ENCODE measurements at regions not wholly inside any gene's neighbourhood (a gene's known extent, or its start where the extent isn't known, plus 50 kb on each side); places are given as distances from the start of the nearest gene placed in this dataset.

- H2BK15ac ChIP-seq (ENCODE audit: low read depth, low read length): no peak overlapping the region
- no peak overlapping the region for H2BK5ac ChIP-seq (ENCODE audit: insufficient read length, low read length)
- H3K23me2 ChIP-seq (ENCODE audit: insufficient read length, low read depth, low read length, poor library complexity, severe bottlenecking): no peaks in the 10 kb centered on the region
- no peak overlapping the region for H4K8ac ChIP-seq (replicated peaks; ENCODE audit: insufficient read length, low read depth, low read length)
- H3K79me1 ChIP-seq (ENCODE audit: insufficient read depth, low read depth, low read length, poor library complexity, severe bottlenecking): no peaks in the 10 kb centered on the region
- H3K4me2 ChIP-seq (ENCODE audit: insufficient read depth, insufficient read length, low read length): no peak overlapping the region
- no peak overlapping the region for H3K4me3 Mint-ChIP-seq
- no peak overlapping the region for H3K27ac ChIP-seq (ENCODE audit: insufficient read length, low read depth, low read length)
- no peak overlapping the region for H3T11ph ChIP-seq (ENCODE audit: low read length)
- no peak overlapping the region for H3K4ac ChIP-seq (ENCODE audit: low read depth, low read length)
- no peak for TF ChIP-seq CTCF (conservative IDR thresholded peaks at IDR 0.05)
- H3K9me3 Mint-ChIP-seq: no peaks in the 10 kb centered on the region; a peak in 1 of 5 replicates
- no peak overlapping the region for H2BK120ac ChIP-seq (ENCODE audit: low read depth, low read length, poor library complexity, severe bottlenecking)
- H3K18ac ChIP-seq (ENCODE audit: insufficient read length, low read depth, low read length): no peak overlapping the region
- no peaks in the 10 kb centered on the region for H3K27me3 Mint-ChIP-seq (ENCODE audit: low read depth)
- WGBS (ENCODE audit: extremely low coverage, insufficient read length, low lambda C conversion rate): no CpG with 5 or more reads among the region's 11 CpGs
- H2BK20ac ChIP-seq (ENCODE audit: low read depth, low read length, poor library complexity, severe bottlenecking): no peak overlapping the region
- no peak for DNase-seq
- no peak overlapping the region for H4K91ac ChIP-seq (ENCODE audit: insufficient read length, low read depth, low read length)
- H3K36me3 Mint-ChIP-seq (ENCODE audit: insufficient read depth in 1 of 3, low read depth in 3 of 3): no peaks in the 10 kb centered on the region
- no peak overlapping the region for H2BK12ac ChIP-seq (ENCODE audit: insufficient read length, low read depth, low read length)
- no peaks in the 10 kb centered on the region for H3K27me3 ChIP-seq (ENCODE audit: insufficient read depth, low read length)
- peaks cover 3 to 5% of the 10 kb centered on the region in 2 experiments; a peak in 3 of 4 replicates for H3K4me1 Mint-ChIP-seq
- no peak overlapping the region for H2AFZ ChIP-seq (ENCODE audit: low read length)
- no peak overlapping the region for H4K5ac ChIP-seq (ENCODE audit: insufficient read length, low read depth, low read length)
- no peak overlapping the region for H3K14ac ChIP-seq (ENCODE audit: insufficient read depth, low read length)
- H3K56ac ChIP-seq (ENCODE audit: insufficient read length, low read depth, low read length): no peak overlapping the region
- no peak overlapping the region for H2AK5ac ChIP-seq (ENCODE audit: insufficient read length, low read length)
- H3K27ac Mint-ChIP-seq: no peak overlapping the region
- H3K9me3 ChIP-seq (ENCODE audit: control insufficient read depth, low read depth, low read length): no peaks in the 10 kb centered on the region
- H3K4me1 ChIP-seq (ENCODE audit: insufficient read depth, low read length): no peaks in the 10 kb centered on the region
- H3K79me2 ChIP-seq (ENCODE audit: insufficient read depth, low read length): no peaks in the 10 kb centered on the region
- no peak overlapping the region for H3K9ac ChIP-seq (ENCODE audit: extremely low read depth, insufficient read length, low read length)
- no peak overlapping the region for H3K23ac ChIP-seq (ENCODE audit: insufficient read length, low read depth, low read length)
- no peaks in the 10 kb centered on the region for H4K20me1 ChIP-seq (ENCODE audit: control insufficient read depth, insufficient read depth, insufficient read length)
Measured at GRCh38 chr11:37817727-37818270, 1219.8 kb upstream of the RAG2 start.
